A673 (cell line): ENCODE measurements at regions not wholly inside any gene's neighbourhood (a gene's known extent, or its start where the extent isn't known, plus 50 kb on each side); places are given as distances from the start of the nearest gene placed in this dataset.

ENCODE experiments used
- EZH2 ChIP-seq: fragments of 200-600 bp; sonication (generic); IDR thresholded peaks from 2 replicates; pipeline ENCODE4 v1.6.1; 2017; ENCODE audit warnings: borderline replicate concordance, low read depth, mild to moderate bottlenecking, mixed read lengths, antibody characterized with exemption, low read length; ENCODE audit not compliant: poor library complexity, severe bottlenecking
- TF ChIP-seq, protein P1 (sequence below): fragments of 300-800, 200-600 bp; sonication (generic); conservative IDR thresholded peaks from 2 replicates; pipeline ENCODE4 v1.5.1; 2017; ENCODE audit warnings: low read depth, mild to moderate bottlenecking, antibody characterized with exemption, low read length, moderate library complexity, mixed read lengths

DNA sequence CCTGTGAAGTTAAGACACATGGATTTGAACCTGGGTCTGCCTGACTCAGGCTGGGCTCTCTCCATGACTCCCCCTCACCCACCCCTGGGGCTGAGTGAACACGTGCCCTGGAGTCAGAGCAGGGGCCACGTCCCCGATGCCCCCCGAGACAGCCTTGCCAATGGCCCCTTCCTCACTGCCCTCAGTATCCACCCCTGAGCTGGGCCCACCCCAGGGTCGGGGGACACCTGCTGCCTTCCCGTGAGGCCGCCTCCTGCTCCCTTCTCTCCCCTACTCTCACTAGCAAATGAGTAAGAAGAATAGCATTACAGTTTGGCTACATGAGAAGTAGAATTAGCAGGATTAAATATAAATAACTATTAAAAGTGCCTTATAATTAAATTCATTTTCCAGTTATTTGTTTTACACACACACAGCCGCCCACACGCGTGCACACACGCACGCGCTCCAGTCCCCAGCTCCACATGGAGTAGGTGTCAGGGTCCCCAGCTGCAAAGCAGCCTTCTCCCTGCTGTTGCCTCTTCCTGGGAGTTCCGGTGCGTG, 117.4 kb upstream of the LINGO1 start:
- TF ChIP-seq, protein P1, sequence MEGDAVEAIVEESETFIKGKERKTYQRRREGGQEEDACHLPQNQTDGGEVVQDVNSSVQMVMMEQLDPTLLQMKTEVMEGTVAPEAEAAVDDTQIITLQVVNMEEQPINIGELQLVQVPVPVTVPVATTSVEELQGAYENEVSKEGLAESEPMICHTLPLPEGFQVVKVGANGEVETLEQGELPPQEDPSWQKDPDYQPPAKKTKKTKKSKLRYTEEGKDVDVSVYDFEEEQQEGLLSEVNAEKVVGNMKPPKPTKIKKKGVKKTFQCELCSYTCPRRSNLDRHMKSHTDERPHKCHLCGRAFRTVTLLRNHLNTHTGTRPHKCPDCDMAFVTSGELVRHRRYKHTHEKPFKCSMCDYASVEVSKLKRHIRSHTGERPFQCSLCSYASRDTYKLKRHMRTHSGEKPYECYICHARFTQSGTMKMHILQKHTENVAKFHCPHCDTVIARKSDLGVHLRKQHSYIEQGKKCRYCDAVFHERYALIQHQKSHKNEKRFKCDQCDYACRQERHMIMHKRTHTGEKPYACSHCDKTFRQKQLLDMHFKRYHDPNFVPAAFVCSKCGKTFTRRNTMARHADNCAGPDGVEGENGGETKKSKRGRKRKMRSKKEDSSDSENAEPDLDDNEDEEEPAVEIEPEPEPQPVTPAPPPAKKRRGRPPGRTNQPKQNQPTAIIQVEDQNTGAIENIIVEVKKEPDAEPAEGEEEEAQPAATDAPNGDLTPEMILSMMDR = no peak
- TF ChIP-seq EZH2 = no peak
